HL-60/S4 treated with phorbol 12-myristate 13-acetate at 8.2 ng/mL for 4 days and 3 days (cell line): ENCODE measurements at regions not wholly inside any gene's neighbourhood (a gene's known extent, or its start where the extent isn't known, plus 50 kb on each side); places are given as distances from the start of the nearest gene placed in this dataset.

Experiments
- in situ Hi-C: fragments of 300-500 bp; cut with MboI; formaldehyde crosslinking; loops from 2 replicates; pipeline ENCODE4 v1.15.0; 2022; ENCODE audit warnings: low sequenced_read_pairs

DNA sequence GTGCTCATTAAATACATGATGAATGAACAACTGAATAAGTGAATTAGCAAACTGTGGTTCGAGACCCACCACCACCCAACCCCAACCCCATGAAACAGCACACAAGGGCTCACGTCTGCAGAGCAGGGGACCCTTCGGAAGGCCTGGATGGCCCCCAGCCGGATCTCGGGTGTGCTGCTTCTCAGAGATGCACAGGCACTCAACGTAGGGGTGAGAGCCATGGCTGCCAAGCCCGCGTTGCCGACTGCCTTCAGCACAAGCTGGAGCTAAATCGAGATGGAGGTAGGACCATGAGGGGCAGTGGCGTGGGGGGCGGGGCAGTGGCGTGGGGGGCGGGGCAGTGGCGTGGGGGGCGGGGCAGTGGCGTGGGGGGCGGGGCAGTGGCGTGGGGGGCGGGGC, 93.2 kb downstream of the LITAF start:
- in situ Hi-C loops, result no loop called here

DNA sequence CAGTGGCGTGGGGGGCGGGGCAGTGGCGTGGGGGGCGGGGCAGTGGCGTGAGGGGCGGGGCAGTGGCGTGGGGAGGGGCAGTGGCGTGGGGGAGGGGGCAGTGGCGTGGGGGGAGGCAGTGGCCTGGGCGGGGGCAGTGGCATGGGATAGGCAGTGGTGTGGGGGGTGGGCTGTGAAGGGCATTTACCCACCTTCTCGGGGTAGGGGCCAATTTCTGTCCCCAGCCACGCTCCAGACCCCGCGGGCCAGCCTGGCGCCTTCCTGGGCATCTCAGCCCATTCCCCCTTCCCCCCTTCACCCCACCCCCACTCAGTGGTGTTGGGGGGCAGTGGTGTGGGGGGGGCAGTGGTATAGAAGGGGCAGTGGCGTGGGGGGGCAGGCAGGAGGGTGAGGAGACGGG, 92.7 kb downstream of the LITAF start:
- in situ Hi-C loops, result no loop called here

DNA sequence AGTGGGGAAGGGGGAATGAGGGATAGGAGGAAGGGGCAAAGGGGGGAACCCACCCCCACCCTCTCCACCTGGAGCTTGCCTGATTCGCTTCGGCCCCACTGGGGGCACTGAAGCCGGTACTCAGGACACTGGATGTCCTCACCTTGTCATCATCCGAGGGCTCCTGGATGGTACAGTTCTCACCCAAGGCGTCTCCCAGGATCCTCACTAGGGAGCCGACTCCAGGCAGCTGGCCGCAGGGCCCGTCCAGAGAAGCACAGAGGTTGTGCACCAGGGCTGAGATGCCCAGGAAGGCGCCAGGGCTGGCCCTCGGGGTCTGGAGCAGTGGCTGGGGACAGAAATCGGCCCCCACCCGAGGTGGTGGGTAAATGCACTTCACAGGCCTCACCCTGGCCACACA, 92.3 kb downstream of the LITAF start:
- in situ Hi-C loops, result no loop called here

DNA sequence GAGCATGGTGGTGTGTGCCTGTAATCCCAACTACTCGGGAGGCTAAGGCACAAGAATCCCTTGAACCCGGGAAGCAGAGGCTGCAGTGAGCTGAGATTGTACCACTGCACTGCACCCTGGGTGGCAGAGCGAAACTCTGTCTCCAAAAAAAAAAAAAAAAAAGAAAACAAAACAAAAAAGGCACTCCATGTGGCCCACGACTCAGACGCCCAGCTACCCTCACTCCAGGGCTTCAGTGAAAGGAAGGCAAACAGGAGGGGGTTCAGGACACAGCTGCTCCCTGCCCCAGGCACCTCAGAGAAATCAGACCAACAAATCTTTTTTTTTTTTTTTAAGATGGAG, 91.7 kb downstream of the LITAF start:
- in situ Hi-C loops, result no loop called here
